ENCODE measurements at regions not wholly inside any gene's neighbourhood (a gene's known extent, or its start where the extent isn't known, plus 50 kb on each side); places are given as distances from the start of the nearest gene placed in this dataset.

GRCh38 chr2:149733936-149734685 lies 146.5 kb upstream of the MMADHC start:
- DNase-seq (ENCODE audit: low read depth, low spot score) = no peak
- H3K4me3 ChIP-seq (ENCODE audit: low read length) = no peak overlapping the region

GRCh38 chr2:149732730-149733290 lies 145.2 kb upstream of the MMADHC start:
- no peak for DNase-seq (ENCODE audit: low read depth, low spot score)

GRCh38 chr2:149732001-149732685 lies 144.6 kb upstream of the MMADHC start:
- DNase-seq (ENCODE audit: low read depth, low spot score) = no peak
- no peak overlapping the region for H3K4me3 ChIP-seq (ENCODE audit: low read length)

More at GRCh38 chr2:149732730-149733290, 145.2 kb upstream of the MMADHC start:
- no peak overlapping the region for H3K4me3 ChIP-seq (ENCODE audit: low read length)

GRCh38 chr2:149731079-149731478 lies 143.5 kb upstream of the MMADHC start:
- H3K4me3 ChIP-seq (ENCODE audit: low read length) = no peak overlapping the region
- no peak for DNase-seq (ENCODE audit: low read depth, low spot score)

- H3K4me3 ChIP-seq (ENCODE audit: low read length) = no peak overlapping the region
- no peak for DNase-seq (ENCODE audit: low read depth, low spot score)
Observed at GRCh38 chr2:149729586-149729985, 142.0 kb upstream of the MMADHC start.

- no peak overlapping the region for H3K4me3 ChIP-seq (ENCODE audit: low read length)
- DNase-seq (ENCODE audit: low read depth, low spot score) = no peak
Observed at GRCh38 chr2:149727927-149728326, 140.4 kb upstream of the MMADHC start.

- no peak for DNase-seq (ENCODE audit: low read depth, low spot score)
- no peak overlapping the region for H3K4me3 ChIP-seq (ENCODE audit: low read length)
Observed at GRCh38 chr2:149725234-149725633, 137.7 kb upstream of the MMADHC start.

GRCh38 chr2:149724091-149724490 lies 136.5 kb upstream of the MMADHC start:
- DNase-seq (ENCODE audit: low read depth, low spot score) = no peak
- H3K4me3 ChIP-seq (ENCODE audit: low read length) = no peak overlapping the region

- H3K4me3 ChIP-seq (ENCODE audit: low read length) = no peak overlapping the region
- DNase-seq (ENCODE audit: low read depth, low spot score) = no peak
Observed at GRCh38 chr2:149720615-149721014, 133.0 kb upstream of the MMADHC start.

GRCh38 chr2:149719695-149720094 lies 132.1 kb upstream of the MMADHC start:
- no peak overlapping the region for H3K4me3 ChIP-seq (ENCODE audit: low read length)
- no peak for DNase-seq (ENCODE audit: low read depth, low spot score)

- DNase-seq (ENCODE audit: low read depth, low spot score) = no peak
- H3K4me3 ChIP-seq (ENCODE audit: low read length) = no peak overlapping the region
Observed at GRCh38 chr2:149716687-149717086, 129.1 kb upstream of the MMADHC start.

- no peak overlapping the region for H3K4me3 ChIP-seq (ENCODE audit: low read length)
- no peak for DNase-seq (ENCODE audit: low read depth, low spot score)
Observed at GRCh38 chr2:149715894-149716293, 128.3 kb upstream of the MMADHC start.

- peak; percentile 2 for DNase-seq (ENCODE audit: low read depth, low spot score)
- no peak overlapping the region for H3K4me3 ChIP-seq (ENCODE audit: low read length)
Observed at GRCh38 chr2:149715005-149715592, 127.5 kb upstream of the MMADHC start.

- DNase-seq (ENCODE audit: low read depth, low spot score) = no peak
- H3K4me3 ChIP-seq (ENCODE audit: low read length) = no peak overlapping the region
Observed at GRCh38 chr2:149709496-149710263, 122.1 kb upstream of the MMADHC start.

GRCh38 chr2:149703281-149703680 lies 115.7 kb upstream of the MMADHC start:
- H3K4me3 ChIP-seq (ENCODE audit: low read length) = no peak overlapping the region
- DNase-seq (ENCODE audit: low read depth, low spot score) = no peak

- DNase-seq (ENCODE audit: low read depth, low spot score) = no peak
- H3K4me3 ChIP-seq (ENCODE audit: low read length) = no peak overlapping the region
Observed at GRCh38 chr2:149702571-149702970, 115.0 kb upstream of the MMADHC start.

GRCh38 chr2:149701241-149701640 lies 113.7 kb upstream of the MMADHC start:
- H3K4me3 ChIP-seq (ENCODE audit: low read length) = no peak overlapping the region
- DNase-seq (ENCODE audit: low read depth, low spot score) = no peak

GRCh38 chr2:149692961-149693396 lies 105.4 kb upstream of the MMADHC start:
- no peak for DNase-seq (ENCODE audit: low read depth, low spot score)
- no peak overlapping the region for H3K4me3 ChIP-seq (ENCODE audit: low read length)

GRCh38 chr2:149690825-149691224 lies 103.2 kb upstream of the MMADHC start:
- H3K4me3 ChIP-seq (ENCODE audit: low read length) = no peak overlapping the region
- DNase-seq (ENCODE audit: low read depth, low spot score) = no peak
